Glutamatergic neuron (in vitro differentiated cells): ENCODE measurements at regions not wholly inside any gene's neighbourhood (a gene's known extent, or its start where the extent isn't known, plus 50 kb on each side); places are given as distances from the start of the nearest gene placed in this dataset.

Experiments used
- DNase-seq: peaks from one replicate; pipeline ENCODE4 v3.0.0; 2022
- H3K27ac Mint-ChIP-seq: one replicate; pipeline ENCODE4 v1.8.0; 2020; ENCODE audit warnings: mild to moderate bottlenecking, mixed read lengths, inconsistent platforms; ENCODE audit not compliant: unreplicated experiment
- H3K27me3 Mint-ChIP-seq: one replicate; pipeline ENCODE4 v1.8.0; 2020; ENCODE audit warnings: mild to moderate bottlenecking, moderate library complexity, mixed read lengths, inconsistent platforms; ENCODE audit not compliant: unreplicated experiment
- H3K36me3 Mint-ChIP-seq: one replicate; pipeline ENCODE4 v1.8.0; 2020; ENCODE audit warnings: mild to moderate bottlenecking, mixed read lengths, inconsistent platforms; ENCODE audit not compliant: unreplicated experiment
- H3K4me1 Mint-ChIP-seq: one replicate; pipeline ENCODE4 v1.8.0; 2020; ENCODE audit warnings: mild to moderate bottlenecking, low read depth, mixed read lengths, inconsistent platforms; ENCODE audit not compliant: unreplicated experiment
- H3K4me3 Mint-ChIP-seq: one replicate; pipeline ENCODE4 v1.8.0; 2020; ENCODE audit warnings: mild to moderate bottlenecking, mixed read lengths, inconsistent platforms; ENCODE audit not compliant: unreplicated experiment
- H3K9me3 Mint-ChIP-seq: one replicate; pipeline ENCODE4 v1.8.0; 2020; ENCODE audit warnings: mild to moderate bottlenecking, moderate library complexity, mixed read lengths, inconsistent platforms; ENCODE audit not compliant: unreplicated experiment
- CTCF ChIP-seq: fragments of 200-600 bp; sonication (generic); IDR thresholded peaks from one replicate; pipeline ENCODE4 v1.5.0; 2021; ENCODE audit not compliant: partially characterized antibody, unreplicated experiment

- TF ChIP-seq CTCF, result no peak
- no peak for DNase-seq
- Mint-ChIP-seq H3K27ac (no peak overlapping the region), H3K27me3 (no peaks in the 10 kb centered on the region), H3K36me3 (peaks cover 11% of the 10 kb centered on the region), H3K9me3 (no peaks in the 10 kb centered on the region), H3K4me3 (no peak overlapping the region), H3K4me1 (peaks cover 22% of the 10 kb centered on the region)
Observed at GRCh38 chr11:12315024-12315423, 62.3 kb upstream of the PARVA start.

- Mint-ChIP-seq H3K27me3 (no peaks in the 10 kb centered on the region), H3K4me3 (no peak overlapping the region), H3K4me1 (peaks cover 35% of the 10 kb centered on the region), H3K9me3 (no peaks in the 10 kb centered on the region), H3K36me3 (peaks cover 11% of the 10 kb centered on the region), H3K27ac (no peak overlapping the region)
- DNase-seq, result no peak
- no peak for TF ChIP-seq CTCF
Observed at GRCh38 chr11:12316432-12316831, 60.9 kb upstream of the PARVA start.

GRCh38 chr11:12318791-12319438 is 58.5 kb upstream of the PARVA start:
- TF ChIP-seq CTCF, result no peak

GRCh38 chr11:12319461-12319951 is 57.9 kb upstream of the PARVA start:
- Mint-ChIP-seq H3K4me3 (peak overlapping the region; percentile 71), H3K36me3 (peaks cover 11% of the 10 kb centered on the region), H3K9me3 (no peaks in the 10 kb centered on the region), H3K27ac (peak overlapping the region; percentile 80), H3K4me1 (peaks cover 36% of the 10 kb centered on the region), H3K27me3 (no peaks in the 10 kb centered on the region)
- DNase-seq, result no peak
- no peak for TF ChIP-seq CTCF

More at GRCh38 chr11:12318791-12319438, 58.5 kb upstream of the PARVA start:
- H3K4me3 Mint-ChIP-seq, result peak overlapping the region; percentile 71
- peak overlapping the region; percentile 80 for H3K27ac Mint-ChIP-seq
- H3K4me1 Mint-ChIP-seq, result peaks cover 36% of the 10 kb centered on the region
- no peaks in the 10 kb centered on the region for H3K9me3 Mint-ChIP-seq
- H3K27me3 Mint-ChIP-seq, result no peaks in the 10 kb centered on the region
- no peak for DNase-seq
- H3K36me3 Mint-ChIP-seq, result peaks cover 11% of the 10 kb centered on the region

- Mint-ChIP-seq H3K27ac (peak overlapping the region; percentile 80), H3K36me3 (peaks cover 9% of the 10 kb centered on the region), H3K9me3 (no peaks in the 10 kb centered on the region), H3K4me3 (peak overlapping the region; percentile 21), H3K27me3 (no peaks in the 10 kb centered on the region), H3K4me1 (peaks cover 36% of the 10 kb centered on the region)
- DNase-seq, result no peak
- no peak for TF ChIP-seq CTCF
Observed at GRCh38 chr11:12319988-12320387, 57.4 kb upstream of the PARVA start.
